IMR-90 (cell line): ENCODE measurements at regions not wholly inside any gene's neighbourhood (a gene's known extent, or its start where the extent isn't known, plus 50 kb on each side); places are given as distances from the start of the nearest gene placed in this dataset.

Experiments used
- ATAC-seq: fragments of 200-7000 bp; cut with Tn5 transposase; 2 replicates; pipeline ENCODE4 v1.9.1; 2020; ENCODE audit warnings: low read depth, mild to moderate bottlenecking, moderate library complexity
- BruUV-seq: library from RNA; stranded (reverse); fragments of 400-500 nt; replicated peaks from 2 replicates; lab custom pipeline; 2021; lab: Mats Ljungman, UMichigan
- CTCF ChIA-PET: fragments of 300-600 bp; formaldehyde crosslinking; extraction: SDS; loops from one replicate; lab custom pipeline; 2021; ENCODE audit warnings: antibody characterized with exemption; lab: Yijun Ruan, JAX
- POLR2A ChIA-PET: fragments of 300-600 bp; sonication (Branson Sonifier 250); formaldehyde crosslinking; loops from one replicate; lab custom pipeline; 2022; ENCODE audit warnings: antibody characterized with exemption; ENCODE audit not compliant: unreplicated experiment; lab: Charles Lee
- DNase-seq: peaks from one replicate; pipeline ENCODE4 v3.0.0; 2013
- H2AFZ ChIP-seq: replicated peaks from 2 replicates; pipeline ENCODE3; 2013; ENCODE audit warnings: low read length, mild to moderate bottlenecking; ENCODE audit not compliant: poor library complexity
- H2AK5ac ChIP-seq: 2 replicates; pipeline ENCODE4 v1.6.1; 2013; ENCODE audit warnings: low read depth, low read length, inconsistent platforms
- H2AK9ac ChIP-seq: replicated peaks from 2 replicates; pipeline ENCODE3; 2013; ENCODE audit warnings: mild to moderate bottlenecking, low read depth, low read length, moderate library complexity; ENCODE audit not compliant: poor library complexity
- H2BK120ac ChIP-seq: 2 replicates; pipeline ENCODE4 v1.6.1; 2013; ENCODE audit warnings: low read depth, low read length, inconsistent platforms
- H2BK15ac ChIP-seq: 3 replicates; pipeline ENCODE4 v1.6.1; 2013; ENCODE audit warnings: low read depth, low read length, inconsistent platforms
- H2BK20ac ChIP-seq: 2 replicates; pipeline ENCODE4 v1.6.1; 2013; ENCODE audit warnings: low read depth, mild to moderate bottlenecking, inconsistent platforms, low read length, moderate library complexity
- H2BK5ac ChIP-seq: 2 replicates; pipeline ENCODE4 v1.6.1; 2013; ENCODE audit warnings: mild to moderate bottlenecking, low read depth, low read length, inconsistent platforms; ENCODE audit not compliant: poor library complexity, severe bottlenecking
- H3K14ac ChIP-seq: replicated peaks from 2 replicates; pipeline ENCODE4 v1.6.1; 2013; ENCODE audit warnings: low read depth, low read length, inconsistent platforms
- H3K18ac ChIP-seq: 2 replicates; pipeline ENCODE4 v1.6.1; 2013; ENCODE audit warnings: low read depth, low read length, control low read depth
- H3K23ac ChIP-seq: 2 replicates; pipeline ENCODE4 v1.6.1; 2013; ENCODE audit warnings: low read depth, low read length, inconsistent platforms
- H3K27ac ChIP-seq: 2 replicates; pipeline ENCODE4 v1.5.1; 2013; ENCODE audit warnings: mild to moderate bottlenecking, control low read depth, low read length; ENCODE audit not compliant: insufficient read depth
- H3K27me3 ChIP-seq: 2 replicates; pipeline ENCODE4 v1.6.1; 2013; ENCODE audit warnings: low read length; ENCODE audit not compliant: control insufficient read depth, insufficient read depth
- H3K36me3 ChIP-seq: 2 replicates; pipeline ENCODE4 v1.6.1; 2013; ENCODE audit warnings: low read length, mixed read lengths; ENCODE audit not compliant: control insufficient read depth, insufficient read depth
- H3K4ac ChIP-seq: 2 replicates; pipeline ENCODE4 v1.6.1; 2013; ENCODE audit warnings: low read depth, low read length, inconsistent platforms
- H3K4me1 ChIP-seq: 2 replicates; pipeline ENCODE4 v1.6.1; 2013; ENCODE audit warnings: low read length, mixed read lengths; ENCODE audit not compliant: control insufficient read depth, insufficient read depth
- H3K4me2 ChIP-seq: 2 replicates; pipeline ENCODE4 v1.6.1; 2013; ENCODE audit warnings: low read depth, mild to moderate bottlenecking, control low read depth, low read length, moderate library complexity
- H3K4me3 ChIP-seq: 2 replicates; pipeline ENCODE4 v1.5.1; 2013; ENCODE audit warnings: low read depth, mild to moderate bottlenecking, control low read depth, low read length, moderate library complexity; ENCODE audit not compliant: insufficient read depth
- H3K56ac ChIP-seq: 2 replicates; pipeline ENCODE4 v1.6.1; 2013; ENCODE audit warnings: low read length, inconsistent platforms; ENCODE audit not compliant: insufficient read depth; ENCODE audit errors: extremely low read depth
- H3K79me1 ChIP-seq, 2 experiments: 2 replicates each; pipeline ENCODE4 v1.6.1; 2013; ENCODE audit warnings: low read length in 2 of 2, inconsistent platforms in 1 of 2, low read depth in 1 of 2
- H3K9ac ChIP-seq: 2 replicates; pipeline ENCODE4 v1.6.1; 2013; ENCODE audit warnings: low read depth, low read length, control low read depth
- H3K9me1 ChIP-seq: 2 replicates; pipeline ENCODE4 v1.6.1; 2013; ENCODE audit warnings: low read length, inconsistent platforms; ENCODE audit not compliant: insufficient read depth
- H3K9me3 ChIP-seq: 2 replicates; pipeline ENCODE4 v1.6.1; 2013; ENCODE audit warnings: low read length; ENCODE audit not compliant: control insufficient read depth, insufficient read depth
- H4K20me1 ChIP-seq: 2 replicates; pipeline ENCODE4 v1.6.1; 2013; ENCODE audit warnings: low read length, inconsistent platforms; ENCODE audit not compliant: insufficient read depth
- H4K5ac ChIP-seq: 2 replicates; pipeline ENCODE4 v1.6.1; 2013; ENCODE audit warnings: mild to moderate bottlenecking, low read depth, low read length, control low read depth
- H4K8ac ChIP-seq, 2 experiments: 2 replicates each; pipeline ENCODE4 v1.6.1; 2013; ENCODE audit warnings: low read depth in 2 of 2, low read length in 2 of 2, control low read depth in 1 of 2, inconsistent platforms in 1 of 2
- H4K91ac ChIP-seq: 2 replicates; pipeline ENCODE4 v1.6.1; 2013; ENCODE audit warnings: low read depth, low read length, inconsistent platforms; ENCODE audit not compliant: insufficient read depth
- BHLHE40 ChIP-seq: fragments of 150-350 bp; IDR thresholded peaks from 2 replicates; pipeline ENCODE4 v1.6.1; 2016; ENCODE audit warnings: mild to moderate bottlenecking, low read depth, low read length
- CEBPB ChIP-seq: IDR thresholded peaks from 2 replicates; pipeline ENCODE4 v1.6.1; 2012; ENCODE audit warnings: low read depth, low read length, improper control_type of control experiment
- CHD1 ChIP-seq: IDR thresholded peaks from 2 replicates; pipeline ENCODE4 v1.6.1; 2012; ENCODE audit warnings: low read depth, low read length, improper control_type of control experiment
- ELK1 ChIP-seq: fragments of 150-350 bp; IDR thresholded peaks from 2 replicates; pipeline ENCODE4 v1.6.1; 2016; ENCODE audit warnings: low read depth, mild to moderate bottlenecking, low read length, moderate library complexity, borderline replicate concordance
- FOS ChIP-seq: fragments of 150-350 bp; IDR thresholded peaks from 2 replicates; pipeline ENCODE4 v1.6.1; 2016; ENCODE audit warnings: low read depth, low read length
- MAFK ChIP-seq: IDR thresholded peaks from 2 replicates; pipeline ENCODE4 v1.6.1; 2012; ENCODE audit warnings: low read depth, low read length, improper control_type of control experiment
- MAZ ChIP-seq: IDR thresholded peaks from 2 replicates; pipeline ENCODE4 v1.6.1; 2012; ENCODE audit warnings: low read depth, mild to moderate bottlenecking, low read length, improper control_type of control experiment, moderate library complexity, borderline replicate concordance
- MXI1 ChIP-seq: IDR thresholded peaks from 2 replicates; pipeline ENCODE4 v1.6.1; 2012; ENCODE audit warnings: low read depth, mild to moderate bottlenecking, low read length, moderate library complexity, borderline replicate concordance
- POLR2A ChIP-seq: IDR thresholded peaks from 2 replicates; pipeline ENCODE4 v1.6.1; 2012; ENCODE audit warnings: mild to moderate bottlenecking, low read depth, low read length
- RAD21 ChIP-seq: IDR thresholded peaks from 2 replicates; pipeline ENCODE4 v1.6.1; 2012; ENCODE audit warnings: low read length, improper control_type of control experiment
- RCOR1 ChIP-seq: IDR thresholded peaks from 2 replicates; pipeline ENCODE4 v1.6.1; 2012; ENCODE audit warnings: mild to moderate bottlenecking, low read length, improper control_type of control experiment; ENCODE audit not compliant: insufficient replicate concordance
- RFX5 ChIP-seq: IDR thresholded peaks from 2 replicates; pipeline ENCODE4 v1.8.0; 2012; ENCODE audit warnings: low read depth, mild to moderate bottlenecking, low read length, moderate library complexity
- WGBS, 2 experiments: methylation state at CpG; one replicate each; pipeline versions ENCODE4 v1.1.5 to v1.1.7; 2013; ENCODE audit warnings: missing lambda C conversion rate in 2 of 2; ENCODE audit not compliant: insufficient read length in 1 of 2; ENCODE audit errors: extremely low coverage in 2 of 2; 5-methylcytosine and 5-hydroxymethylcytosine counted together
- dilution Hi-C: fragments of 300-500 bp; cut with HindIII; formaldehyde crosslinking; loops from one replicate; pipeline ENCODE4 v1.14.3; 2018; ENCODE audit warnings: low sequenced_read_pairs; ENCODE audit not compliant: unreplicated experiment
- in situ Hi-C: fragments of 300-500 bp; cut with MboI; formaldehyde crosslinking; loops from 3 replicates; pipeline ENCODE4 v1.14.3; 2019; ENCODE audit warnings: low sequenced_read_pairs, inconsistent platforms, mixed read lengths
- intact Hi-C: fragments of 100-400 bp; cut with micrococcal nuclease; formaldehyde crosslinking; loops from 2 replicates; pipeline ENCODE4 v1.10.0; 2022
- TF ChIP-seq, protein P1 (sequence below): fragments of 150-350 bp; IDR thresholded peaks from 2 replicates; pipeline ENCODE4 v1.6.1; 2017; ENCODE audit warnings: mild to moderate bottlenecking, antibody characterized with exemption, low read length, low read depth
- TF ChIP-seq, protein P2 (sequence below): conservative IDR thresholded peaks from 2 replicates; pipeline ENCODE4 v1.5.1; 2012; ENCODE audit warnings: mild to moderate bottlenecking, low read depth, low read length, improper control_type of control experiment

- H3K9me3 ChIP-seq = no peaks in the 10 kb centered on the region
- intact Hi-C loops (no loop called here), in situ Hi-C loops (no loop called here), dilution Hi-C loops (no loop called here)
- POLR2A ChIA-PET = no interaction called here
- H2AK9ac ChIP-seq = no peak overlapping the region
- ATAC-seq (no peak), DNase-seq (no peak)
- H4K8ac ChIP-seq = no peak overlapping the region
- no peak overlapping the region for H3K4ac ChIP-seq
- no peak overlapping the region for H2BK5ac ChIP-seq
- H2BK120ac ChIP-seq = no peak overlapping the region
- no peak overlapping the region for H3K23ac ChIP-seq
- no peaks in the 10 kb centered on the region for H3K4me1 ChIP-seq
- H3K79me1 ChIP-seq = no peaks in the 10 kb centered on the region
- H3K56ac ChIP-seq = no peak overlapping the region
- H3K27me3 ChIP-seq = peaks cover 14% of the 10 kb centered on the region
- no CpG with 5 or more reads among the region's 3 CpGs for whole genome bisulfite sequencing, 2 experiments
- no peak overlapping the region for H2BK15ac ChIP-seq
- H3K36me3 ChIP-seq = no peaks in the 10 kb centered on the region
- H4K20me1 ChIP-seq = no peaks in the 10 kb centered on the region
- H2AK5ac ChIP-seq = no peak overlapping the region
- no peak overlapping the region for H3K4me3 ChIP-seq
- no peaks in the 10 kb centered on the region for H3K9me1 ChIP-seq
- H4K5ac ChIP-seq = no peak overlapping the region
- H4K91ac ChIP-seq = no peak overlapping the region
- no peak overlapping the region for H3K9ac ChIP-seq
- TF ChIP-seq MAFK = no peak
- TF ChIP-seq, protein P1, sequence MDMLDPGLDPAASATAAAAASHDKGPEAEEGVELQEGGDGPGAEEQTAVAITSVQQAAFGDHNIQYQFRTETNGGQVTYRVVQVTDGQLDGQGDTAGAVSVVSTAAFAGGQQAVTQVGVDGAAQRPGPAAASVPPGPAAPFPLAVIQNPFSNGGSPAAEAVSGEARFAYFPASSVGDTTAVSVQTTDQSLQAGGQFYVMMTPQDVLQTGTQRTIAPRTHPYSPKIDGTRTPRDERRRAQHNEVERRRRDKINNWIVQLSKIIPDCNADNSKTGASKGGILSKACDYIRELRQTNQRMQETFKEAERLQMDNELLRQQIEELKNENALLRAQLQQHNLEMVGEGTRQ = no peak
- TF ChIP-seq RAD21 = no peak
- TF ChIP-seq MXI1 = no peak
- TF ChIP-seq POLR2A = no peak
- no peak for TF ChIP-seq BHLHE40
- TF ChIP-seq CHD1 = no peak
- no peak for TF ChIP-seq FOS
- no peak for TF ChIP-seq ELK1
- TF ChIP-seq RCOR1 = no peak
- TF ChIP-seq, protein P2, sequence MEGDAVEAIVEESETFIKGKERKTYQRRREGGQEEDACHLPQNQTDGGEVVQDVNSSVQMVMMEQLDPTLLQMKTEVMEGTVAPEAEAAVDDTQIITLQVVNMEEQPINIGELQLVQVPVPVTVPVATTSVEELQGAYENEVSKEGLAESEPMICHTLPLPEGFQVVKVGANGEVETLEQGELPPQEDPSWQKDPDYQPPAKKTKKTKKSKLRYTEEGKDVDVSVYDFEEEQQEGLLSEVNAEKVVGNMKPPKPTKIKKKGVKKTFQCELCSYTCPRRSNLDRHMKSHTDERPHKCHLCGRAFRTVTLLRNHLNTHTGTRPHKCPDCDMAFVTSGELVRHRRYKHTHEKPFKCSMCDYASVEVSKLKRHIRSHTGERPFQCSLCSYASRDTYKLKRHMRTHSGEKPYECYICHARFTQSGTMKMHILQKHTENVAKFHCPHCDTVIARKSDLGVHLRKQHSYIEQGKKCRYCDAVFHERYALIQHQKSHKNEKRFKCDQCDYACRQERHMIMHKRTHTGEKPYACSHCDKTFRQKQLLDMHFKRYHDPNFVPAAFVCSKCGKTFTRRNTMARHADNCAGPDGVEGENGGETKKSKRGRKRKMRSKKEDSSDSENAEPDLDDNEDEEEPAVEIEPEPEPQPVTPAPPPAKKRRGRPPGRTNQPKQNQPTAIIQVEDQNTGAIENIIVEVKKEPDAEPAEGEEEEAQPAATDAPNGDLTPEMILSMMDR = no peak
- TF ChIP-seq MAZ = no peak
- TF ChIP-seq CEBPB = no peak
- TF ChIP-seq RFX5 = no peak
- no peak overlapping the region for H2AFZ ChIP-seq
- no peak overlapping the region for H3K27ac ChIP-seq
- H3K4me2 ChIP-seq = no peak overlapping the region
- H3K18ac ChIP-seq = no peak overlapping the region
- BruUV-seq = no TSS peak
- no peak overlapping the region for H3K14ac ChIP-seq
- H2BK20ac ChIP-seq = no peak overlapping the region
- CTCF ChIA-PET = no interaction called here
Observed at GRCh38 chr2:44884231-44884630, 57.3 kb upstream of the SIX3 start.
